ENCODE measurements at regions not wholly inside any gene's neighbourhood (a gene's known extent, or its start where the extent isn't known, plus 50 kb on each side); places are given as distances from the start of the nearest gene placed in this dataset.
"Not testable (repeated sequence)": the region's sequence is repeated elsewhere in the genome, so short reads cannot be mapped to it uniquely, and the experiment has no call there.

- no peak for DNase-seq (ENCODE audit: low read depth)
These were observed 97.6 kb downstream of the LYZL2 start for GRCh38 chr10:30531751-30532530.

- no peak for DNase-seq (ENCODE audit: low read depth)
These were observed 95.5 kb downstream of the MAP3K8 start for GRCh38 chr10:30529373-30529998.

- no peak for DNase-seq (ENCODE audit: low read depth)
These were observed 94.4 kb downstream of the MAP3K8 start for GRCh38 chr10:30528429-30528786.

- DNase-seq (ENCODE audit: low read depth), result no peak
These were observed 93.8 kb downstream of the MAP3K8 start for GRCh38 chr10:30527623-30528428.

GRCh38 chr10:30522661-30523078 lies 88.7 kb downstream of the MAP3K8 start:
- DNase-seq (ENCODE audit: low read depth), result not testable (repeated sequence)

- no peak for DNase-seq (ENCODE audit: low read depth)
These were observed 84.9 kb downstream of the MAP3K8 start for GRCh38 chr10:30518907-30519306.
